Activated T-cell treated with anti-CD3 and anti-CD28 coated beads, Interleukin-2, amount 50 U/mL, for 24 hours (primary cell): ENCODE measurements at regions not wholly inside any gene's neighbourhood (a gene's known extent, or its start where the extent isn't known, plus 50 kb on each side); places are given as distances from the start of the nearest gene placed in this dataset.

Source experiments
- DNase-seq: peaks from one replicate; pipeline ENCODE4 v3.0.0-alpha.2; 2020
- H3K27ac Mint-ChIP-seq: 2 replicates; pipeline ENCODE4 v1.8.0; 2020; ENCODE audit warnings: mild to moderate bottlenecking, mixed read lengths
- H3K27me3 Mint-ChIP-seq: 2 replicates; pipeline ENCODE4 v1.8.0; 2020; ENCODE audit warnings: mixed read lengths
- H3K36me3 Mint-ChIP-seq: 2 replicates; pipeline ENCODE4 v1.8.0; 2020; ENCODE audit warnings: low read depth, mixed read lengths
- H3K4me1 Mint-ChIP-seq: 2 replicates; pipeline ENCODE4 v1.8.0; 2020; ENCODE audit warnings: low read depth, mixed read lengths
- H3K4me3 Mint-ChIP-seq: 2 replicates; pipeline ENCODE4 v1.8.0; 2020; ENCODE audit warnings: mild to moderate bottlenecking, moderate library complexity, mixed read lengths
- H3K9me3 Mint-ChIP-seq: 2 replicates; pipeline ENCODE4 v1.8.0; 2020; ENCODE audit warnings: mixed read lengths

DNA sequence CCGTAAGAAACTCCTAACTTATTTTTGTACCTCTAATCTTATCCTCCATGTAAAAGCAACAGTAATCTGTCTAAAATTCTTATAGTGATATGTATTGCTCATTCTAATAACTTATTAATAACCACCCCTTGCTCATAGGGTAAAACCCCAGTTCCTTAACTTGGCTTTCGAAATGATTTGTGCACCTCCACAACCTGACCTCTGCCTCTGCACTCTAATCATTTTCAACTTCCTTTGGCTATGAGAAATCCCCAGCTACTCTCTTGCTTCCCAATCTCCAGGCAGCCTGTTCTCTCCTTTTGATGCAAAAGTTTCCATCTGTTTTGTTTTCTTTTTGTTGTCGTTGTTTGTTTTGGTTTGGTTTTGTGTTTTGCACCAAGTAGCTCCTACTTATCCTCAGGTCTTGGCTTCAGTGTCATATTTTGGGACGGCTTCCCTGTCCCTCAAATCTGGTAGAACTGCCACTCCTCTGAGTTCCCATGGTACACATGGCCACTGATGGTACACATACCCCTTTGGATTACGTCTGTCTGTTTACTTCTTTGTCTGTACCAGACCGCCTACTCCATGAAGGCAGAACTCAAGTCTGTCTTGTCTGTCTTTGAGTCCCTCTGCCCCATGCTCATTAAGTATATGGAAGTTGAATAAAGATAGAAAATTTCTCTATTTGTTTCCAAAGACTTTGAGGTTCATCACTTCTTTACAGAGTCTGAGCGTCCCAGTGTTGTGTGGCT is 105.6 kb upstream of the TGFBR2 start:
- no peak for DNase-seq
- no peaks in the 10 kb centered on the region for H3K9me3 Mint-ChIP-seq
- peaks cover 61% of the 10 kb centered on the region for H3K4me1 Mint-ChIP-seq
- H3K27me3 Mint-ChIP-seq, result no peaks in the 10 kb centered on the region
- H3K27ac Mint-ChIP-seq, result peak overlapping the region; percentile 88
- H3K36me3 Mint-ChIP-seq, result no peaks in the 10 kb centered on the region
- no peak overlapping the region for H3K4me3 Mint-ChIP-seq

DNA sequence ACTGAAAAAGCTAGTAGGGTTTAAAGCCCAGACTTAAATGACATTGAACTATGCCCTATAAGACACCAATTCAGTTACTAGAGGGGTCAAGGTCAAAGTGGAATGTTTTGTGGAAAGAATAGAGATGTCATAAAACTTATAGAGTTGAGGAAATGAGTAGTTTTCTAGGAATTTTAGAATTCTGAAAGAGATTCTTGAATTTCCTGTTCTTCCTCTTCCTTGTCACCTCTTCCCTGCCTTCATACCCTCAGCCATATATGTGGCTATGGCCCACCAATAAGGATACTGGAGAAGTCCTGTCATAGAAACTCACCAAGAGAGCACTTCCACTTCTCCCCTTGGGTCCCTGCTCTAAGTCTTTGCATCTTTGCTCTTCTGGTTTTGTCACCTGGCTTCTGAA is 104.9 kb upstream of the TGFBR2 start:
- Mint-ChIP-seq H3K36me3 (no peaks in the 10 kb centered on the region), H3K27me3 (no peaks in the 10 kb centered on the region), H3K27ac (peak overlapping the region; percentile 88), H3K4me1 (peaks cover 55% of the 10 kb centered on the region), H3K9me3 (no peaks in the 10 kb centered on the region), H3K4me3 (no peak overlapping the region)
- no peak for DNase-seq

DNA sequence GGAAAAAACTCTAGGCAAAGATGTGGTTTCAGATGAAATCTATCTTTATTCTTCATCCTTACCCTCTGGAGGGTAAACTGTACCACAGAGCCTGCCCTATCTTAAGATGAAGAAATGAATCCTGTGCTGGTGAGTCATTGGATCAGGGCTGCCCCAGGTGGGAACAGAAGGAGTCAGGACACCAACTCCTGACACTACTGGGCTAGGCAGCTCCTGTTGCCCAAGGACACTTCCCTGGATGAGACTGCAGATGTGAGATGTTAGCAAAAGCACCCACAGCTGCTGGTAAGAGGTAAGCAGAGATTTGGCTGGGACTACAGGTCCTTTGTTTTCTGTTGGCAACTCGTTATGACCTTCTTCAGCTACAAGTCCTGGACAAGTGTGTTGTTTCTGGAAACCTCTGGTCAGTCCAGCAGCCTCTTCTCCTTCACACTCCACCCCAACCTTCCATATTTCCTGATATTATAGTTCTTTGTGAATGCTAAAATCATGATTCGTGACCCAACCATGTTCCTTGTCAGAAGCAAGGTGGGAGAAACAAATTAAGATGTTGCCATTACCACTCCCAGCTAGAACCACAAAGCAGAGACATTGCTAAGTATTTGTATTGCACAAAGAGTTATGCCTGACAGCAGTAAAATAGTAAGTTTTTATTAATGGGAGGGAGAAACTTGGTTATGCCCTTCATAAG is 104.2 kb upstream of the TGFBR2 start:
- Mint-ChIP-seq H3K9me3 (no peaks in the 10 kb centered on the region), H3K4me1 (peaks cover 49% of the 10 kb centered on the region), H3K27me3 (no peaks in the 10 kb centered on the region), H3K4me3 (no peak overlapping the region), H3K36me3 (no peaks in the 10 kb centered on the region), H3K27ac (peak overlapping the region; percentile 85)
- no peak for DNase-seq

DNA sequence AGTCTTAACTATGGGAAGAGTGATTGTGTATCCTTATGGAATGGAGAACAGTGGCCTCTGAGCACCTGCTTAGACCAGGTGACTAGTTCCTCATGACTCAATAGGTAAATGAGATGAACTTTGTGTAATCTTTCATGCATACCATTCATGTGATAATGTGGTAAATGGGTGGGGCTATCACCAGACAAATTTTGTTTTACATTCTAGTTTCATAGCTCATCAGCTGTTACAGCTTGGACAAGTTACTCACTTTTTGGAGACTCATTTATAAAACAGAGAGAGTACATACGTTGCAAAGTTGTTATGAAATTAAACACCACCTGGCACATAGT is 103.7 kb upstream of the TGFBR2 start:
- DNase-seq, result no peak
- no peaks in the 10 kb centered on the region for H3K9me3 Mint-ChIP-seq
- no peaks in the 10 kb centered on the region for H3K27me3 Mint-ChIP-seq
- peaks cover 48% of the 10 kb centered on the region for H3K4me1 Mint-ChIP-seq
- H3K4me3 Mint-ChIP-seq, result no peak overlapping the region
- H3K27ac Mint-ChIP-seq, result peak overlapping the region; percentile 85
- H3K36me3 Mint-ChIP-seq, result no peaks in the 10 kb centered on the region

DNA sequence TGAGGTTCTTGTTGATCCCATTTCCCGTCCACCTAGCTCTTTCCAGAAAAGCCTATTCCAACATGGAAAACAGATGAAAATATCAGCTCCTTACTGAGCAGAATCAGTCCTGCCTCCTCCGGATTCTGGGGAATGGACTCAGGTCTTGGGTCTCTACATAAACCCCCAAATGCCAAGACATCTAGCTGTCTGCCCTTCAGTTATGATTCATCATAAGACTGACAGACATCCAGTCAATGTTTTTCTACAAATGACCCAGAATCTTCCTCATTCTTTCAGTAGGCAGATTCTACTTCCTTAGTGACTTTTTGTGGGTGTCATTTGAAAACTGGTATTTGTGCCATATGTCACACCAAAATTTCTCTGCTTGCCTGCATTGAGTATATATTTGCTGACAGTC is 103.0 kb upstream of the TGFBR2 start:
- Mint-ChIP-seq H3K4me1 (peaks cover 48% of the 10 kb centered on the region), H3K27ac (peak overlapping the region; percentile 85)

DNA sequence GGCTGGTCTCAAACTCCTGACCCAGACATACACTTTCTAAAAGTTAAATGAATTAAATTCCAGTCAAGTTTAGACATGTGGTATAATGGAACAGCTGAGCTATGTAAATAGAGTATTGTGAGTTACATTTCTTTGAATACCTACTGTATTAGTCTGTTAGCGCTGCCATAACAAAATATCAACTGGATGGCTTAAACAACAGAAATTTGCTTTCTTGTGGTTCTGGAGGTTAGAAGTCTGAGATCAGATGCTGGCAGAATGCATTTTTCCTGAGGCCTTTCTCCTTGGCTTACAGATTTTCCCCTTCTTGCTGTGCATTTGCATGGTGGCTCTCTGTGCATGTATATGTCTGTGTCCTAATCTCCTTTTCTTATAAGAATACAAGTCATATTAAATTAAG is 101.5 kb upstream of the TGFBR2 start:
- no peak overlapping the region for H3K27ac Mint-ChIP-seq
- H3K36me3 Mint-ChIP-seq, result no peaks in the 10 kb centered on the region
- H3K4me3 Mint-ChIP-seq, result no peak overlapping the region
- no peaks in the 10 kb centered on the region for H3K27me3 Mint-ChIP-seq
- H3K4me1 Mint-ChIP-seq, result peaks cover 43% of the 10 kb centered on the region
- DNase-seq, result no peak
- H3K9me3 Mint-ChIP-seq, result no peaks in the 10 kb centered on the region

More for the DNA sequence above, 103.0 kb upstream of the TGFBR2 start:
- H3K36me3 Mint-ChIP-seq, result no peaks in the 10 kb centered on the region
- no peaks in the 10 kb centered on the region for H3K27me3 Mint-ChIP-seq
- no peak for DNase-seq
- no peak overlapping the region for H3K4me3 Mint-ChIP-seq
- H3K9me3 Mint-ChIP-seq, result no peaks in the 10 kb centered on the region

DNA sequence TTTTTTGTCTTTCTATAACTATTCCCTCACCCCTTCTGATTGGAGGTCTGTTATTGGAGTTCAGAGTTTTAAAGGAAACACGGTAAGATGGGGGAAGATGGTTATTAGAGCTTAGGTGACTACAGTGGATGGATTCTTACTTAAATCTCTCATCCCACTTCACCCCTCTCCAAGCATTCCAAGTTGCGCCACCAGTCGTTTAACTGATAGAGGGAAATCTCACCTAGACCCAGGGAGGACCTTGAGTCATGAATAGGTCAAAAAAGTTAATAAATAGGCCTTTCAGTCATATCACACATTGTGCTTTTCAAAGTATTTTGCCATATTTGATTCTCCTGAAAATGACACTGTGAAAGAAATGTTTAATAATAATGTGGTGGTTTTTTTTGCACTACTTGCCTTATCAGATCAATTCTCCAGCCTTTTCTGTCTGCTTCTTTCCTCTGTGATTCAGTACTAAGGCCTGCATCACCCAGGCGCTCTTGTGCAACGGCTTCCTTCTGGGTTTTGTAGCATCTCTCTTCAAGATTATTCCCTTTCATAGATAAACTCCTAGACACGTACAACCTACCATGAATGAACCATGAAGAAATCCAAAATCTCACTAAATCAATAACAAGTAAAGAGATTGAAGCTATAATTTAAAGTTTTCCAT is 100.4 kb upstream of the TGFBR2 start:
- H3K27ac Mint-ChIP-seq, result no peak overlapping the region
- no peak overlapping the region for H3K4me3 Mint-ChIP-seq
- no peaks in the 10 kb centered on the region for H3K36me3 Mint-ChIP-seq
- no peak for DNase-seq
- no peaks in the 10 kb centered on the region for H3K27me3 Mint-ChIP-seq
- peaks cover 37% of the 10 kb centered on the region for H3K4me1 Mint-ChIP-seq
- H3K9me3 Mint-ChIP-seq, result no peaks in the 10 kb centered on the region

DNA sequence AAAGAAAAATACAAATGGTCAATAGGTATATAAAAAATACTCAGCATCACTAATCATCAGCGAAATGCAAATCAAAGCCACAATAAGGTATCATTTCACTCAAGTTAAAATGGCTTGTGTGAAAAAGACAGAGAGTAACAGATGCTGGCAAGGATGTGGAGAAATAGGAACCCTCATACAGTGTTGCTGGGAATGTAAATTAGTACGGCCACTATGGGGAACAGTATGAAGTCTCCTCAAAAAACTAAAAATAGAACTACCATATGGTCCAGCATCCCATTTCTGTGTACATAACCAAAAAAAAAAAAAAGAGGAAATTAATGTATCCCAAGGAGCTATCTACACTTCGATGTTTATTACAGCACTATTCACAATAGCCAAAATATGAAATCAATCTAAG is 98.1 kb upstream of the TGFBR2 start:
- Mint-ChIP-seq H3K9me3 (no peaks in the 10 kb centered on the region), H3K4me3 (no peak overlapping the region), H3K27ac (no peak overlapping the region), H3K36me3 (no peaks in the 10 kb centered on the region), H3K27me3 (no peaks in the 10 kb centered on the region), H3K4me1 (peaks cover 25% of the 10 kb centered on the region)
- DNase-seq, result no peak

DNA sequence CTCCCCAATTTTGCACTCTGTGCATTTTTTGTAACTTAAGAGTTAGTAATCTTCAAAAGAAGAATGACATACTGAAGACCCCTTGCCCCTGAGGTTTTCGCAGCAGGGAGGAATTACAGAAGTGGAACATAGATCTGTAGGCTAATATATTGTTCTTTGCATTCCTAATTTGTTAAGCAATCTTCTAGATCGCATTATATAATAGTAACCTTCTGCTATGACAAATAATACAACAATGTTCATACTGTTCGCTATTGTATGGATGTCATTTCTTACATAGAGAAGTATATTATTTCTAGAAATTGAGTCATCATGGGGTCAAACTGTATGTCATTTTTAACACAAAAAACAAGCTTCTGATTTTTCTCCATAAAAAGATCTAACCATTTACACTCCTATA is 95.8 kb upstream of the TGFBR2 start:
- DNase-seq, result no peak
- Mint-ChIP-seq H3K9me3 (no peaks in the 10 kb centered on the region), H3K27ac (no peak overlapping the region), H3K36me3 (no peaks in the 10 kb centered on the region), H3K4me1 (peaks cover 16% of the 10 kb centered on the region), H3K27me3 (no peaks in the 10 kb centered on the region), H3K4me3 (no peak overlapping the region)

DNA sequence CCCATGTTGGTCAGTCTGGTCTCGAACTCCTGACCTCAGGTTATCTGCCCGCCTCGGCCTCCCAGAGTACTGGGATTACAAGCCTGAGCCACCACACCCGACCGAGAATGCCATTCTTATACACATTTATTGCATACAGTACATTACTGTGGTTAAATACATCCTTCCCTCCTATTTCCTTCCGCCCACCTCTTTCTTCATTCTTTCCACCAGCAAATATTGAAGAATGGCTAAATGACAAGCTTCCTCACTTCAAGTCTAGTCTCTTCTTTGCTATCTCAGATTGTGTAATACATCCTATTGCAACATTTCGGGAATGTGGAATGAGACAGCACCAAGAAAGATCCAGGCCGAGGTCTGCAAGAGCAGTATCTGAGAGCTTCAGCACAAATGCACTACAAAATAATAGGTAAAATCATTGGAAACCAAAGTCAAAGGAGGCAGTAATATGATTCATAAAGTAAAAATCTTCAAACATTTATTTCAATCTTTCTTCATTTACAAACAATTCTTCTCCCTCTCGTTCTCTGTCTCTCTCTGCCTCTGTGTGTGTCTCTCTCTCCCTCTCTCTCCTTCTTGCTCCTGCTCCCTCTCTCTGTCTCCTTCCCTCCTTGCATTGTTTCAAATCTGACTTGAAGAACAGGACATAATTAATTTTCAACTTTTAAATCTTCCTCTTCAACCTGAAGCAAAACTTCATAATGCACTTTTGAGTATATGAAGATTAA is 94.7 kb upstream of the TGFBR2 start:
- no peaks in the 10 kb centered on the region for H3K9me3 Mint-ChIP-seq
- DNase-seq, result no peak
- H3K36me3 Mint-ChIP-seq, result no peaks in the 10 kb centered on the region
- no peak overlapping the region for H3K4me3 Mint-ChIP-seq
- no peaks in the 10 kb centered on the region for H3K27me3 Mint-ChIP-seq
- H3K27ac Mint-ChIP-seq, result no peak overlapping the region
- peaks cover 16% of the 10 kb centered on the region for H3K4me1 Mint-ChIP-seq

DNA sequence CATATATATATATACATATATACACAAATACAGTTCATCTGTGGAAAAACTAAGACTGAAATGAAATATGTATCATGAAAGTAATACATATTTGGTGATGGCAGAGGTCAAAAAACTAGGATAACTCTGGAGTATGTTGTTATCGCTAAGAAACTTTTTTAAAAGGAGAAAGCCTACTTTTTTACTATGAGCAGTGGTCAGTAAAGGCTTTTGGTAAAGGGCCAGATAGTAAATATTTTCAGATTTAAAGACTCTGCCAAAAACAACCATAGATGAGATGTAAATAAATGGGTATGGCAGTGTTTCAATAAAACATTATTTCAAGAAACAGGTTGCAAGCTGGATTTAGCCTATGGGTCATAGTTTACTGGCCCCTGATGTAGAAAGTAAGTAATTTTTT is 93.8 kb upstream of the TGFBR2 start:
- no peaks in the 10 kb centered on the region for H3K36me3 Mint-ChIP-seq
- DNase-seq, result no peak
- no peaks in the 10 kb centered on the region for H3K27me3 Mint-ChIP-seq
- H3K27ac Mint-ChIP-seq, result no peak overlapping the region
- no peaks in the 10 kb centered on the region for H3K9me3 Mint-ChIP-seq
- peaks cover 16% of the 10 kb centered on the region for H3K4me1 Mint-ChIP-seq
- H3K4me3 Mint-ChIP-seq, result no peak overlapping the region

DNA sequence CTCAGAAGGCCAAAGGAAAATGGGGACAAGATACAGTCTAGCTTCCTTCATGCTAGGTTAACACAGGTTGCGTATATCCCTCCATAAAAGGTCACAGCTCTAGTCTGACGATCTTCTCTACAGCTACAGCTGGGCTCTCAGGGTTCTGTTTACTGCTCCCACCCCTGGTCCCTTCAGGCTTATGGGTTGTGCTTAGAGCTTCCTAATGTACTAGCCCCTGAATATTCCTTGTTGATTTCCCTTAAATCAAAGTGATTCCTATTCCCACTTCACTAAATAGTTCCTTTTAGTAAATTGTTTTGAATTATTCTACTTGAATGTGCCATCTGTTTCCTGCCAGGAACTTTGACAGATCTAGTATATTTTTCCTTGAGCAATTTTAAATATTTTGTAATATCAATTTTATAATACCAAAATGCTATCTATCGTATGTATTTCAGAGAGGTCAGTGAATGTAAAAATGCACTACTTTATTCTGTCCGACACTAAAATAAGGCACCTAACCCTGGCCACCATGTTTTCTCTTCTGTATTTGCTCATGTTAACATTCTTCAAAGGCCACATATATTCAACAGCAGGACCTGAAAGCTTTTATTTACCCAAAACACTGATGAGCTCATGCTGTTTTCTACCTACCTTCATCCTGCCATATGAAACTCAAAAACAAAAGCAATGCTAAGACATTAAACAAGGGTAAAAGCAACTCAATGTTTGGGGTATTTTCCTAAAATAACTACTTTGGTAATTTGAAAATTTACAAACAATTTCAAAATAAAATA is 92.8 kb upstream of the TGFBR2 start:
- DNase-seq, result no peak
- H3K36me3 Mint-ChIP-seq, result no peaks in the 10 kb centered on the region
- peaks cover 21% of the 10 kb centered on the region for H3K4me1 Mint-ChIP-seq
- H3K9me3 Mint-ChIP-seq, result no peaks in the 10 kb centered on the region
- H3K27me3 Mint-ChIP-seq, result no peaks in the 10 kb centered on the region
- H3K27ac Mint-ChIP-seq, result no peak overlapping the region
- H3K4me3 Mint-ChIP-seq, result no peak overlapping the region

DNA sequence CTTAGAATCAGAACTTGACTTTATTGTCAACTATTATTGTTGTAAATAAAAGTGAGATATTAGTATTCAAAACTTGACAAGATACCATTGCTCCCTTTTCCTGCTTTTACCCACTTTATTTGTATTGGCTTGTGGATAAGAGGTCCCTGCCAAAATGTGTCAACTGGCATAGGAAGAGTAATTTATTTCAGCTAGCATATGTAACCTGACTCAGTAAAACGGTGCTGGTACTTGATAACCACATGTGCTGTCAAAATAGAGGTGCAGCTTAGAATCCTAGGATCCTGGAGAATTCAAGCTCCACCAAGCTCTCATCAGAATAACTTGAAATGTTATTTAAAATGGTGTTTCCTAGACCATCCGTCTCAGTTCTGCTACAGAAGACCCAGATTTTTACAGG is 90.2 kb upstream of the TGFBR2 start:
- Mint-ChIP-seq H3K27ac (no peak overlapping the region), H3K27me3 (no peaks in the 10 kb centered on the region)
- no peak for DNase-seq

DNA sequence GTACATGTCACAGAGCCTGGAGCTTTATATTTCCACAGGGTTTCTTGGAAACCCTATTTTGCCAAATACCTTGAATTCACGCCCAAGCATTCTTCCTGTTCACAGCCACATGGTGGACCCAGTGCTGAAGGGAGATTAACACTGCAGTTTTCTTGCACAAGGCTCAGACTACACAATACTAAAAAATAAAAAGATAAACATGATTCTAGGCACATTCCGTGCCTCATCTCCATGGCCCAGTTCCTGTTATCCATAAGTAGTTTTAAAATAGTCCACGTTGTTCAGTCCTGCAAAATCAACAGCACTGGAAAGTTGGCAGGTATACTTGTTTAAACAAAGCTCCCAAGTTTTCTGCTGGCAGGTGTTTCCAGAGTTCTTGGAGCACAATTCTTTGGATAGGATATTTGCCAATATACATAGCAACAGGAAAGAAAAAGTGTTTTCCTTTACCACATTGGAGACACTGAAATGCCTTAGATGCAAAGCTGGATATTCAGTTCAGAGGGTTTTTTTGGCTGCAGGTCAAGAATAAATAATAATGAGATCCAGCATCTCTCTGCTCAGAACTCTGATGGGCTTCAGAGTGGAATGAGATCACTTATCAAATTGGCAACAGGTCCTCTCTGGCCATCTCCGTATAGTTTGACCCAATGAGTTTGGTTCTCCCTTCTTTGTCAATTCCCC is 88.1 kb upstream of the TGFBR2 start:
- no peaks in the 10 kb centered on the region for H3K9me3 Mint-ChIP-seq
- no peaks in the 10 kb centered on the region for H3K27me3 Mint-ChIP-seq
- H3K4me1 Mint-ChIP-seq, result peaks cover 11% of the 10 kb centered on the region
- no peak for DNase-seq
- no peak overlapping the region for H3K4me3 Mint-ChIP-seq
- H3K36me3 Mint-ChIP-seq, result no peaks in the 10 kb centered on the region
- no peak overlapping the region for H3K27ac Mint-ChIP-seq

More for the DNA sequence above, 90.2 kb upstream of the TGFBR2 start:
- Mint-ChIP-seq H3K36me3 (no peaks in the 10 kb centered on the region), H3K4me3 (no peak overlapping the region), H3K9me3 (no peaks in the 10 kb centered on the region), H3K4me1 (peaks cover 19% of the 10 kb centered on the region)
